GM19035 (cell line): ENCODE measurements at regions not wholly inside any gene's neighbourhood (a gene's known extent, or its start where the extent isn't known, plus 50 kb on each side); places are given as distances from the start of the nearest gene placed in this dataset.

Experiments used
- ATAC-seq: cut with Tn5 transposase; IDR thresholded peaks from one replicate; pipeline ENCODE4 v1.9.1; 2021; ENCODE audit not compliant: unreplicated experiment

DNA sequence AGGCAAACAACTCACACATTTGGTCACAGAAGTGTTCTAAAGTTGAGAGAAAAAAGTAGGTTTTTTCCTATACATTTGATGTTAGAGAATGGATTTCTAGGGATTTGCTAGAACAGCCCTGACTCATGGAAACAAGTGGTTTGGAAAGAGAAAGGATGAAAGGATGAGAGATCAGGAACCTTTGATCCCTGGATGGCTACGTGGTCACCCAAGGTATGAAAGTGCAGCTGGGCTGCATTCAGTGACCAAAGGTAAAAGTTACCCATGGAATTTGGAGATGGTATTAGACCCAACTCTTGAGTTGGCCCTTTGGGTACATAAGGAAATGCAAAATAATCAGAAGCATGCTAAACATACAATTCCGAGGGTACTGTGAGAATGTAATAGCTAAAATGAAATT, 61.3 kb upstream of the SPIN1 start:
- no peak for ATAC-seq

DNA sequence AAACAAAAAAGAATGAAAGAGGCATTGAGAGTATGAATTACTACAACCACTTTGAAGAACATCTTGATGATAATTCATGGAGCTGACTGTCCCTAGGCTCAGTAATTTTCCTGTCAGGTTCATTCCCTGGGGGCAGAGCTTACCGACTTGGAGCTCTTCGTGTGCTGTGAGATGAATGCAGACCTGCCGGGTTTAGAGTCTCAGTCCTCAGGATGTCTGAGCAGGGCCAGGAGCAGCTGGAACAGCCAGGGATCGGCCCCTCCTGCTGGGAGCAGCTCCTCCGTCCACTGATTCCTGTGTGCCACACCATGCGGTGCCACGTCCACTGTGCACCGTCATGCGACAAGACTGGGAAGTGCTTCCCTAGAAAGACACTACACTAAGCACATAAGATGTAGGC, 62.2 kb upstream of the SPIN1 start:
- ATAC-seq, result no peak

GRCh38 chr9:88322906-88323566, 65.2 kb upstream of the SPIN1 start:
- no peak for ATAC-seq

DNA sequence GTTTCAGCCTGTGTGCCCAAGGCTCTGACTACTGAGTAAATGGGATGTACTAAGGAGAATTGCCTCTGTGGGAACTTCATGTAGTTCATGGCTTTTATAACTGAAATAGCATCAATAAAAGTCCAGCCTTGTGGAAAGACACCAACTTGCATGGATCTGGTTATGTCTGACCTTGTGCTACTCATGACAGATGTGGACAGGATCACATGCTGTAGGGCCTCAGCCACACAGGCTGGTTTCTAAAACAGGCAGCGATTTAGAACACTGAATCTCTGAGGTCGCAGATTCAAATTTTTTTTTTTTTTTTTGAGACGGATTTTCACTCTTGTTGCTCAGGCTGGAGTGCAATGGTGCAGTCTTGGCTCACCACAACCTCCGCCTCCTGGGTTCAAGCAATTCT, 66.5 kb upstream of the SPIN1 start:
- ATAC-seq, result no peak

DNA sequence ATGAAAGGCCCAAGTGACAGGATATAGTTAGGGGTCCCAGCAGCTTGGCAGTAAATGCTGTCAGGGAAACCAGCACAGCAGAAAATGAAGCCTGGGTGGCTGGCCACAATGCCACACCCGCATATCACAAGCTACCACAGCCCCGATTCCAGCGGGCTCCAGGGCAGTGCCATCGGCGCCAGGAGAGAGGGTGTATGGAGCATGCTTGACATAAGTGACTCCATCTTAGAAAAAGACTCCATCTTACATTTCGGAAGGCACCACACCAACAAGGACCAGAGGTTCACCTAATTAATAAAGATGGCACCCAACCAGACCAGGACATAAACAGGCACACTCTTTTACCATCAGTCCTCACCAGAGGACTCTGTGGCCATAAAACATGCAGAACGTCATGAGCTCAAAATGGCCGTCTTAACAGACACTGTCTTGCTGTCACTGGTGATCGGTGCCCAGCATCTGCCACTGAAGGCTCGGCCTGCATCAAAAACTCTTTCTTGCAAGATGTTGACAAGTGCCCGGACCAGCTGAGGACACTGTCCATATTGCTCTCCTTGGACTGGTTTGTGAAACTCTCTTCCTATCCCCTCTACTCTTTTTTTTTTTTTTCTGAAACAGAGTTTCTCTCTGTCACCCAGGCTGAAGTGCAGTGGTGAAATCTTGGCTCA, 67.4 kb upstream of the SPIN1 start:
- ATAC-seq, result no peak

- no peak for ATAC-seq
These were observed 68.1 kb upstream of the SPIN1 start for GRCh38 chr9:88319936-88320747.

GRCh38 chr9:88313364-88314220, 74.7 kb upstream of the SPIN1 start:
- ATAC-seq, result no peak

GRCh38 chr9:88312517-88313103, 75.6 kb upstream of the SPIN1 start:
- ATAC-seq, result no peak

DNA sequence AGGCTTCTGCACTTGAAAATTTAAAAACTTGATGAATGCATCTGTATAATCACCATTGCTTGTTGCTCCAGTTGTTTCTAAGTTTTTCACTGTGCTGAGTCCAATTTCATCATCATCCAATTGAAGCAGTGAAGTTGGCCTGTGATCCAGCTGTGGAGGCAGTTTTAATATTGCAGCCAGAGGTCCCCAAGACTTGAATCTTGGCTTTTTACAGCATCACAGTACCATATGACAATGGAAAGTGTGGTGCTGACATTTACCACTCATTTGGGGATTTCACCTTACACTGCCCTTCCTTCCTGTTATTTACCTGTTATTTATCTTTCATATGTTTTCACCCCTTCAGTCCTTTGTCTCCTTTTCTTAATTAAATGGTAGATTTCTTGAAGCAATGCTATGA, 76.2 kb upstream of the SPIN1 start:
- no peak for ATAC-seq

DNA sequence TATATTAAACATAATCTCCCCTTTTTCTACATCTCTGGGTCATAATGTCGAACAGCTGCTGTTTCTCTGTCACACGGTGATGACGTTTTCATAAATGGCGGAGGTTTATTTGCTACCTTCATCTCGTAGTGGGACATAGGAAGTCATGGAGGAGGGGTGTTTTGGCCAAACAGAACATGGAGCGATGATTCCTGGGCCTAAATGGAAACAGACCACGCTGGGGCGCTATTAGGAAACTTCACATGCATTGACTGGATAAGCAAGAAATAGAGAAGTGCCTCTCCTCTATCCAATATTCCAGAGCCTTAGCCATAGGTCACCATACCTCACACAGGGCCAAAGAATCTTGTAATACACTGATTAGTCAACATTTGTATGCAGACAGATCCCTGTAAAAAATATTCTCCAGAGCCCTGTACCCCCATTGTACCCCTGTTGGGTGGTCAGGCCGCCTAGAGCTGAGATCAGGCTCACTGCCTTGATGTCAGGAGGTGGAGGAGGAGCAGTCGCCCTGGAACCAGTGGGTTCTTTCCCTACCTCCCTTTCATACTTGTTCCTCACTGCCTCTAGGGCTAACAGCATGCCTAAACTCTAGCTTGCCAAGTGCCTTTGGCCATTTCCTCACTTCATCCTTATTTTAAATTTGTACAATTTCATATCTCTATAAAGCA, 77.8 kb upstream of the SPIN1 start:
- no peak for ATAC-seq

DNA sequence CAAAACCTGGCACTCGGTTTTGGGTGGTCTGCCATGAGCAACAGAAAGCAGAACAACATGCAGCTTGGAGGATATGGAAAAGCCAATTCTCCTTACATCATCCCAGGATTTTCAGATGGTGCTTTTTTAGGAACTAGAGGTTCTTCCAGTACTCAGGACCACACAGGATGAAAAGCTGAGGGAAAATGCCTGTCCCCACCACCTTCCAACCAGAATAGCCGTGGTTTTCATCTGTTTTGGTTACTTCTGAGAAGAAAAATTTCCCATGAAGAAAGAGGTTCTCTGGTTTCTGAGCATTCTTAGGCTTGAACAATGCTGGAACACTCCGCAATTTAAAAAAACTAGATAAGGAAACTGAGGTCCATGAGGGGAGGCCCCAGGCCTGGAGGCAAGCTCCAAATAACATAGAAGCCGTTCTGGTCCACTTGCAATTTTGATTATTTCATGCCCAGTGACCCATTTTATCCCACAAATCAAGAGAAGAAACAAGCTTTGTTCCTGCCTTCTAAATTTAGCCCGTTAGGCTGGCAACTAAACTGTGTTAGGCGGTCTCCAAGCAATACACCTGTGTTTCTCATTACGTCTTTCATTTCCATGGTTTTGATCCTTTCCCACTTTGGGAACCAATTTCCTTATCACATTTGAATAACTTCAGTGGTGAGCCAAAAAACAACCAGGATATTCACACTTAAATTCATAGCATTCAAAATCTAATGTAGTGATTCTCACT, 79.2 kb upstream of the SPIN1 start:
- ATAC-seq, result no peak

- no peak for ATAC-seq
These were observed 81.1 kb upstream of the SPIN1 start for GRCh38 chr9:88307136-88307535.

- ATAC-seq, result peak; percentile 90
These were observed 84.4 kb upstream of the SPIN1 start for GRCh38 chr9:88303721-88304451.

DNA sequence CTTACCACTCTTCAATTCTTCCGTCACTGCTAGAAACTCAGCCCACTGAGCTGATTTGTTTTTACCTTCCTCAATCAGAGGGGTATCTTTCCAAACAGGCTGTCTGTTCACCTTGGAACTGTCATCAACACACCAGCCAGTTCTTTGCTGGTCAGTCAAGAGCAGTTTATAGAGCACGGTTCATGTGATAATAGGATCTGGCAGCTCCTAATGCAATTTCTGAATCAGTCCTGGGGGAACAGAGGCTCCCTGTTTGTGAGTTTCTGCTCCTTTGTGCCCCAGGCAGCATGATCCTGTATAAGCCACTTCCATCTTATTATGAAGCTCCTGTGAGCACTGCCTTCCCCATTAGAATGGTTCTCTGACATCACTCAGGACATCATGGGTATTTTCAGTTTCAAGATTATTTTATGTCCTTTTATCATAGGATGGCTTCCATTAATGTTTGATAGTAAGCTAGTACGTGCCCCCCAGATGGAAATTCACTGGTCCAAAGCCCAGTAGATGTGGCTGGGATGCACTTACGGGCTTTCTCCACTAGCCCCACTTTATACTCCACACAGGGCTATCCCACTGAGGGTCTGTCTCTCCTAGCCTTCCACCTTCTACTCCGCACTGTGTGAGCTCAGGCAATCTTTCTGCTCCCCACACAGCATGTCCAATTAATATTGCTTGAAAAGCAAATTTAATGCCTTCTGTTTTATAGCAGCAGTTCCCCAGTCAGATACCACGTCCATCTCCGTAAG, 85.5 kb upstream of the SPIN1 start:
- ATAC-seq, result no peak

- no peak for ATAC-seq
These were observed 87.7 kb upstream of the SPIN1 start for GRCh38 chr9:88300556-88300955.

GRCh38 chr9:88291856-88292255, 96.4 kb upstream of the SPIN1 start:
- ATAC-seq, result no peak

DNA sequence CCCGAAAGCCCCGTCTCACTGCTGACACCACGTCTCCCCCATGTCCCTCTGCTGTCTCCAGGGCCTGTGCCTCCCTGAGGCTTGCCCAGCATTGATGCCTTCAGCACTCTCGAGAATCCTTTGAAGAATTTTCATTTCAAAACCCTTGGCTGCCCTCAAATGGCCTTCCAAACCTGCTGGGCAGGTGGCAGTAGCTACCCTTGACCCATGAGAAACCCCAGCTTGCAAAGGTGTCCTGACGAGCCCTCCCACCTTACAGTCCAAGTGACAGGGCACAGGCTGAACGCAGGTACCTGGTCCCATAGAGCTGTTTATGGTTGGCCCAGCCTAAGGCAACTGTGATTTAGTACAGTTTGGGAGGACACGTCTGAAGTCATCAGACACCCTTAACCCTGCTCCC, 97.2 kb upstream of the SPIN1 start:
- no peak for ATAC-seq

- ATAC-seq, result no peak
These were observed 98.7 kb upstream of the SPIN1 start for GRCh38 chr9:88289532-88289931.
